Adrenal gland (tissue), 5 donors: ENCODE measurements at regions not wholly inside any gene's neighbourhood (a gene's known extent, or its start where the extent isn't known, plus 50 kb on each side); places are given as distances from the start of the nearest gene placed in this dataset.

Source experiments
- POLR2A ChIP-seq, 2 donors: fragments of 450-650 bp; IDR thresholded peaks; one replicate each; pipeline ENCODE4 v1.6.1; 2017; ENCODE audit warnings: antibody characterized with exemption in 2 of 2, mild to moderate bottlenecking in 2 of 2, moderate library complexity in 1 of 2
- TF ChIP-seq, protein P1 (sequence below), 6 experiments: fragments of 450-650 bp in 4 of 6; fragments of 200-600 bp in 2 of 6; sonication (generic) in 1 of 6; IDR thresholded peaks; 1 replicate in 5 of 6; 2 replicates in 1 of 6; pipeline versions ENCODE4 v1.5.1 to v1.8.0; 2016 to 2021; ENCODE audit warnings: antibody characterized with exemption in 6 of 6, mild to moderate bottlenecking in 2 of 6, moderate library complexity in 1 of 6
- donor health status: DM: no; HTN: no; CAD: no.

GRCh38 chr5:9780501-9780900 lies 150.3 kb upstream of the TAS2R1 start:
- TF ChIP-seq POLR2A (IDR thresholded peaks at IDR 0.05) = no peak
- TF ChIP-seq, protein P1, sequence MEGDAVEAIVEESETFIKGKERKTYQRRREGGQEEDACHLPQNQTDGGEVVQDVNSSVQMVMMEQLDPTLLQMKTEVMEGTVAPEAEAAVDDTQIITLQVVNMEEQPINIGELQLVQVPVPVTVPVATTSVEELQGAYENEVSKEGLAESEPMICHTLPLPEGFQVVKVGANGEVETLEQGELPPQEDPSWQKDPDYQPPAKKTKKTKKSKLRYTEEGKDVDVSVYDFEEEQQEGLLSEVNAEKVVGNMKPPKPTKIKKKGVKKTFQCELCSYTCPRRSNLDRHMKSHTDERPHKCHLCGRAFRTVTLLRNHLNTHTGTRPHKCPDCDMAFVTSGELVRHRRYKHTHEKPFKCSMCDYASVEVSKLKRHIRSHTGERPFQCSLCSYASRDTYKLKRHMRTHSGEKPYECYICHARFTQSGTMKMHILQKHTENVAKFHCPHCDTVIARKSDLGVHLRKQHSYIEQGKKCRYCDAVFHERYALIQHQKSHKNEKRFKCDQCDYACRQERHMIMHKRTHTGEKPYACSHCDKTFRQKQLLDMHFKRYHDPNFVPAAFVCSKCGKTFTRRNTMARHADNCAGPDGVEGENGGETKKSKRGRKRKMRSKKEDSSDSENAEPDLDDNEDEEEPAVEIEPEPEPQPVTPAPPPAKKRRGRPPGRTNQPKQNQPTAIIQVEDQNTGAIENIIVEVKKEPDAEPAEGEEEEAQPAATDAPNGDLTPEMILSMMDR (IDR thresholded peaks at IDR 0.05) = no peak
